Hepatocyte (in vitro differentiated cells): ENCODE measurements at regions not wholly inside any gene's neighbourhood (a gene's known extent, or its start where the extent isn't known, plus 50 kb on each side); places are given as distances from the start of the nearest gene placed in this dataset.

Experiments used
- DNase-seq: peaks from one replicate; pipeline ENCODE4 v3.0.0-alpha.2; 2016; ENCODE audit warnings: low spot score
- H2AFZ ChIP-seq: fragments of 200-600 bp; sonication (generic); 2 replicates; pipeline ENCODE4 v1.6.0; 2016; ENCODE audit warnings: antibody characterized with exemption, mild to moderate bottlenecking
- H3K27ac ChIP-seq: fragments of 200-600 bp; sonication (generic); 2 replicates; pipeline ENCODE4 v1.5.1; 2016; ENCODE audit warnings: mild to moderate bottlenecking
- H3K27me3 ChIP-seq: fragments of 200-600 bp; sonication (generic); 2 replicates; pipeline ENCODE4 v1.6.1; 2016
- H3K36me3 ChIP-seq: fragments of 200-600 bp; sonication (generic); replicated peaks from 2 replicates; pipeline ENCODE4 v1.5.1; 2016; ENCODE audit warnings: low read depth; ENCODE audit not compliant: insufficient read depth
- H3K4me1 ChIP-seq: fragments of 200-600 bp; sonication (generic); 2 replicates; pipeline ENCODE4 v1.5.1; 2016; ENCODE audit warnings: mild to moderate bottlenecking, moderate library complexity; ENCODE audit not compliant: insufficient read depth
- H3K4me2 ChIP-seq: fragments of 200-600 bp; sonication (generic); 2 replicates; pipeline ENCODE4 v1.6.0; 2016
- H3K4me3 ChIP-seq: fragments of 200-600 bp; sonication (generic); 2 replicates; pipeline ENCODE4 v1.5.1; 2016; ENCODE audit warnings: mild to moderate bottlenecking
- H3K79me2 ChIP-seq: fragments of 200-600 bp; sonication (generic); 2 replicates; pipeline ENCODE4 v1.6.0; 2017; ENCODE audit warnings: mild to moderate bottlenecking
- H3K9me2 ChIP-seq: fragments of 200-600 bp; sonication (generic); replicated peaks from 2 replicates; pipeline ENCODE4 v1.6.0; 2017; ENCODE audit warnings: mild to moderate bottlenecking; ENCODE audit not compliant: insufficient read depth
- H3K9me3 ChIP-seq: fragments of 200-600 bp; sonication (generic); 2 replicates; pipeline ENCODE4 v1.5.1; 2016; ENCODE audit warnings: low read depth, mild to moderate bottlenecking
- H4K20me1 ChIP-seq: fragments of 200-600 bp; sonication (generic); 2 replicates; pipeline ENCODE4 v1.6.0; 2016; ENCODE audit warnings: mild to moderate bottlenecking; ENCODE audit not compliant: insufficient read depth, poor library complexity, severe bottlenecking
- EZH2 ChIP-seq: fragments of 200-600 bp; sonication (generic); IDR thresholded peaks from 2 replicates; pipeline ENCODE4 v1.6.1; 2016; ENCODE audit warnings: antibody characterized with exemption, mild to moderate bottlenecking, borderline replicate concordance
- EZH2phosphoT487 ChIP-seq: fragments of 200-600 bp; sonication (generic); IDR thresholded peaks from one replicate; pipeline ENCODE4 v1.6.1; 2018; ENCODE audit warnings: antibody characterized with exemption, mild to moderate bottlenecking, low read depth, moderate library complexity; ENCODE audit not compliant: unreplicated experiment, severe bottlenecking
- WGBS: methylation state at CpG from one replicate; pipeline ENCODE4 v1.1.6; 2016; ENCODE audit warnings: low lambda C conversion rate; ENCODE audit errors: missing lambda C conversion rate; 5-methylcytosine and 5-hydroxymethylcytosine counted together
- TF ChIP-seq, protein P1 (sequence below): fragments of 200-600 bp; sonication (generic); IDR thresholded peaks from 2 replicates; pipeline ENCODE4 v1.5.1; 2016; ENCODE audit warnings: antibody characterized with exemption, mild to moderate bottlenecking; ENCODE audit not compliant: poor library complexity

DNA sequence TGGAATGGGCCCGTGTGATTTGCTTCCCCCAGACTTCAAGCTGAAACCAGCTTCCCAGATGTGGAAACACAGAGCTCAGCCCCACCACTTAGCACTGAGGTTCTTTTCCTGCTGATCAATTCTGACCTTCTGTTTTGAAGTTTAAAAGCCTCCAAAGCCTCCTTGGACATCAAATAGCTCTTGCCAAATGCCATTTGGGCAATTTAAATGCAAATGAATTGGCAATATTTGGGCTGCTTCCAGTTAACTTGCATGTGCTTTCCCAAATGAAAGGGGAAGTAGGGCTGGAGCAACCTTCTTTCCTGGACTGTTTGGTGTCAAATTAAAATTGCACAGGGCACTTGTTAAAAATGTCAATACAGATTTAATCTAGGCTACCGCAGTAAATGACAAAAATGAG, 710.5 kb downstream of the TLR4 start:
- Histone ChIP-seq H3K4me1 (no peaks in the 10 kb centered on the region), H3K79me2 (no peaks in the 10 kb centered on the region), H3K27ac (no peak overlapping the region), H3K9me3 (no peaks in the 10 kb centered on the region), H3K27me3 (no peaks in the 10 kb centered on the region), H4K20me1 (no peaks in the 10 kb centered on the region), H3K36me3 (no peaks in the 10 kb centered on the region), H3K9me2 (no peaks in the 10 kb centered on the region), H3K4me2 (no peak overlapping the region), H3K4me3 (no peak overlapping the region), H2AFZ (no peak overlapping the region)
- DNase-seq = no peak
- 54% methylated on average over 2 of the region's 2 CpGs for WGBS
- TF ChIP-seq EZH2 = no peak

DNA sequence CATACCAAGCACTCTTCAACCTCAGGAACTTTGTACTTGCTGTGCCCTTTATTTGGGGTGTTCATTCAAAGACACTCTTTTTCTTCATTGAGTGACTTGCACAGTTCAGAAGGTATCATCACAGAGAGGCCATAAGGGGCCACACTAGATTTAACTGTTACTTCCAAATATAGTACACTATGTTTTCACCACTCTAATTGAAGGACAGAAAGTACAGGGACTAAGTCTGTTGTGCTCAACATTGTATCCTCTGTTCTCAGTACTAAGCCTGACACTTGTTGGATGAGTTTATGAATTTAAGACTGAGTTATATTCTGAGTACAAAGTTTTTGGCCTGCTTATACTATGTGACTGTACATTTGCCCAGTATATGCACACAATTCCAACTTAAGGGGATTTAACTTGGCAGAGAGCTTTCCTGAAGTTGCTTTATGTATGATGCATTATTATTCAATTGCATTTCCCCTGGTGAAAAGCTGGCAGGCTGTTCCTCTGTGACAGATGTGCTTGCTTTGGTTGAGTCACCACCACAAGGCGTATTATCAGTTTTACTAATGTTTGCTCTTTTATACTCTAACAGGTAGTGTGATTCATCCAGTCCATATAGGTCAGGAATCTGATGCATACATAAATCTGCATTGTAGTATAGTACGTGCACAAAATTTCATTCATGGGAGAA, 714.8 kb downstream of the TLR4 start:
- peak overlapping the region; percentile 38 for H3K27ac ChIP-seq
- no peaks in the 10 kb centered on the region for H3K9me3 ChIP-seq
- H4K20me1 ChIP-seq = no peaks in the 10 kb centered on the region
- peak; percentile 38 for DNase-seq
- H3K27me3 ChIP-seq = no peaks in the 10 kb centered on the region
- H3K9me2 ChIP-seq = peaks cover 2% of the 10 kb centered on the region
- TF ChIP-seq EZH2phosphoT487 (no peak), EZH2 (no peak)
- TF ChIP-seq, protein P1, sequence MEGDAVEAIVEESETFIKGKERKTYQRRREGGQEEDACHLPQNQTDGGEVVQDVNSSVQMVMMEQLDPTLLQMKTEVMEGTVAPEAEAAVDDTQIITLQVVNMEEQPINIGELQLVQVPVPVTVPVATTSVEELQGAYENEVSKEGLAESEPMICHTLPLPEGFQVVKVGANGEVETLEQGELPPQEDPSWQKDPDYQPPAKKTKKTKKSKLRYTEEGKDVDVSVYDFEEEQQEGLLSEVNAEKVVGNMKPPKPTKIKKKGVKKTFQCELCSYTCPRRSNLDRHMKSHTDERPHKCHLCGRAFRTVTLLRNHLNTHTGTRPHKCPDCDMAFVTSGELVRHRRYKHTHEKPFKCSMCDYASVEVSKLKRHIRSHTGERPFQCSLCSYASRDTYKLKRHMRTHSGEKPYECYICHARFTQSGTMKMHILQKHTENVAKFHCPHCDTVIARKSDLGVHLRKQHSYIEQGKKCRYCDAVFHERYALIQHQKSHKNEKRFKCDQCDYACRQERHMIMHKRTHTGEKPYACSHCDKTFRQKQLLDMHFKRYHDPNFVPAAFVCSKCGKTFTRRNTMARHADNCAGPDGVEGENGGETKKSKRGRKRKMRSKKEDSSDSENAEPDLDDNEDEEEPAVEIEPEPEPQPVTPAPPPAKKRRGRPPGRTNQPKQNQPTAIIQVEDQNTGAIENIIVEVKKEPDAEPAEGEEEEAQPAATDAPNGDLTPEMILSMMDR = no peak
- H3K4me2 ChIP-seq = no peak overlapping the region
- H3K36me3 ChIP-seq = no peaks in the 10 kb centered on the region
- H3K4me3 ChIP-seq = no peak overlapping the region
- H3K4me1 ChIP-seq = peaks cover 10% of the 10 kb centered on the region
- no peak overlapping the region for H2AFZ ChIP-seq
- WGBS = 59% methylated on average over 2 of the region's 2 CpGs
- H3K79me2 ChIP-seq = no peaks in the 10 kb centered on the region

DNA sequence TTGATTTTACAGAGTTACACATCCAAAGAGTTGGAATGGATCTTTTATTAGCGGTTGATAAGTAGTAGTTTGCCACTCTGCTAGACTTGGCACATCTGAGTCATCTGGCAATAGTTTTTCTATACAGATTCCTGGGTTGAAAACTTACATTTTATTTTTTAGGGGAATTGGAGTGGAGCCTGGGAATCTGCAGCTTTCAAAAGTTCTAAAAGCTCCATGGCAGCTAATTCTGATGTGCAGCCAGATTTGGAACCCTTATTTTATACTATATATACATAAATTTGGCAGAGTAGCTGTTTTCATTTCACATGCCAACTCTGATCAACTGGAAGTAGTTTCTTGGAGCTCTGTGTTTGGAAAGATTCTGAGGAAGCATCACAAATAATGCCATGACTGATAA, 715.5 kb downstream of the TLR4 start:
- 96% methylated on average over 1 of the region's 1 CpG for WGBS
- peaks cover 2% of the 10 kb centered on the region for H3K9me2 ChIP-seq
- TF ChIP-seq, protein P1 = no peak
- TF ChIP-seq EZH2 (no peak), EZH2phosphoT487 (no peak)
- no peaks in the 10 kb centered on the region for H3K27me3 ChIP-seq
- H3K79me2 ChIP-seq = no peaks in the 10 kb centered on the region
- H3K4me3 ChIP-seq = no peak overlapping the region
- H4K20me1 ChIP-seq = no peaks in the 10 kb centered on the region
- no peak overlapping the region for H3K27ac ChIP-seq
- no peak for DNase-seq
- peaks cover 10% of the 10 kb centered on the region for H3K4me1 ChIP-seq
- no peak overlapping the region for H2AFZ ChIP-seq
- no peaks in the 10 kb centered on the region for H3K9me3 ChIP-seq
- H3K4me2 ChIP-seq = no peak overlapping the region
- H3K36me3 ChIP-seq = no peaks in the 10 kb centered on the region

DNA sequence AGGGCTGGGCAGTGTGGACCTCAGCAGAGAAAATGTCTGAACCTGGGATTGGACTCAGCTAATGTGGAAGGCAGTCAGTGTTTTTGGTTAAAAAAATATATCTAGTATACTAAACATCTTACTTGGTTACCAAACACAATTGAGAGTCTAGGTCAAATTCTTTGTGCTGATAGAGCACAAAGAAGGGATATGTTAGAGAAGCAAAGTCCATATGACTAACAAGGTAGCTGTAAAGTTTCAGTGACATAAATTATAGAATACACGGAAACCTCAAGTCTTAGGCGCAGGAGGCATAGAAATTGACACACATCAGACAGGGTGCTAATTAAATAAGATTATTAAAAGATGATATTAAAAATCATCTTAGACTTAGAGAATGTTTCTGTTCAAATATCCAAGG, 718.3 kb downstream of the TLR4 start:
- H2AFZ ChIP-seq = no peak overlapping the region
- H3K27ac ChIP-seq = peak overlapping the region; percentile 81
- no peak for TF ChIP-seq EZH2phosphoT487
- TF ChIP-seq EZH2 = no peak
- no peak overlapping the region for H3K4me3 ChIP-seq
- H3K36me3 ChIP-seq = no peaks in the 10 kb centered on the region
- H3K9me3 ChIP-seq = no peaks in the 10 kb centered on the region
- H3K79me2 ChIP-seq = no peaks in the 10 kb centered on the region
- peaks cover 2% of the 10 kb centered on the region for H3K9me2 ChIP-seq
- DNase-seq = peak; percentile 10
- H3K4me2 ChIP-seq = no peak overlapping the region
- H4K20me1 ChIP-seq = no peaks in the 10 kb centered on the region
- H3K27me3 ChIP-seq = no peaks in the 10 kb centered on the region
- 84% methylated on average over 2 of the region's 2 CpGs for WGBS
- peaks cover 10% of the 10 kb centered on the region for H3K4me1 ChIP-seq
